CD4-positive, alpha-beta T cell treated with Interleukin-1 beta for 1 hour (primary cell): ENCODE measurements at regions not wholly inside any gene's neighbourhood (a gene's known extent, or its start where the extent isn't known, plus 50 kb on each side); places are given as distances from the start of the nearest gene placed in this dataset.
"Not testable (repeated sequence)": the region's sequence is repeated elsewhere in the genome, so short reads cannot be mapped to it uniquely, and the experiment has no call there.

Experiments used
- DNase-seq, 2 donors: peaks; one replicate each; pipeline ENCODE4 v3.0.0-alpha.2; 2020 to 2022

GRCh38 chr4:32684160-32684559, 1964.0 kb downstream of the PCDH7 start:
- DNase-seq = no peak

- no peak for DNase-seq
These were observed 1966.0 kb downstream of the PCDH7 start for GRCh38 chr4:32686123-32686522.

GRCh38 chr4:32689518-32689917, 1969.3 kb downstream of the PCDH7 start:
- no peak for DNase-seq

- no peak for DNase-seq
These were observed 1977.2 kb downstream of the PCDH7 start for GRCh38 chr4:32697281-32697814.

GRCh38 chr4:32700838-32701237, 1980.7 kb downstream of the PCDH7 start:
- no peak for DNase-seq

GRCh38 chr4:32706893-32707292, 1986.7 kb downstream of the PCDH7 start:
- no peak for DNase-seq

- DNase-seq = not testable (repeated sequence)
These were observed 1996.0 kb downstream of the PCDH7 start for GRCh38 chr4:32716090-32716620.

- DNase-seq = no peak
These were observed 2015.9 kb downstream of the PCDH7 start for GRCh38 chr4:32735856-32736590.

- no peak for DNase-seq
These were observed 2024.0 kb downstream of the PCDH7 start for GRCh38 chr4:32744211-32744610.

- no peak for DNase-seq
These were observed 2025.2 kb downstream of the PCDH7 start for GRCh38 chr4:32745351-32745750.

- no peak for DNase-seq
These were observed 2027.9 kb downstream of the PCDH7 start for GRCh38 chr4:32748061-32748460.

GRCh38 chr4:32748498-32748897, 2028.3 kb downstream of the PCDH7 start:
- no peak for DNase-seq

GRCh38 chr4:32752962-32753361, 2032.8 kb downstream of the PCDH7 start:
- no peak for DNase-seq

GRCh38 chr4:32768664-32769389, 2048.7 kb downstream of the PCDH7 start:
- DNase-seq = no peak

- DNase-seq = no peak
These were observed 2051.3 kb downstream of the PCDH7 start for GRCh38 chr4:32771491-32771890.

GRCh38 chr4:32775049-32775448, 2054.9 kb downstream of the PCDH7 start:
- DNase-seq = no peak

GRCh38 chr4:32776435-32777203, 2056.4 kb downstream of the PCDH7 start:
- no peak for DNase-seq

GRCh38 chr4:32778025-32778424, 2057.9 kb downstream of the PCDH7 start:
- DNase-seq = no peak

GRCh38 chr4:32778938-32779337, 2058.8 kb downstream of the PCDH7 start:
- DNase-seq = no peak

- DNase-seq = no peak
These were observed 2068.9 kb downstream of the PCDH7 start for GRCh38 chr4:32789026-32789608.

- no peak for DNase-seq
These were observed 2070.6 kb downstream of the PCDH7 start for GRCh38 chr4:32790803-32791202.

- no peak for DNase-seq
These were observed 2078.4 kb downstream of the PCDH7 start for GRCh38 chr4:32798471-32799159.
